ENCODE measurements at regions not wholly inside any gene's neighbourhood (a gene's known extent, or its start where the extent isn't known, plus 50 kb on each side); places are given as distances from the start of the nearest gene placed in this dataset.

- TF ChIP-seq, protein P1, sequence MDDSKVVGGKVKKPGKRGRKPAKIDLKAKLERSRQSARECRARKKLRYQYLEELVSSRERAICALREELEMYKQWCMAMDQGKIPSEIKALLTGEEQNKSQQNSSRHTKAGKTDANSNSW (CRISPR knock-in tag; IDR thresholded peaks at IDR 0.05; ENCODE audit: borderline replicate concordance): no peak
- TF ChIP-seq ZNF180 (CRISPR knock-in tag; IDR thresholded peaks at IDR 0.05; ENCODE audit: borderline replicate concordance, low read depth): no peak
- no peak for TF ChIP-seq ZNF614 (CRISPR knock-in tag; IDR thresholded peaks at IDR 0.05; ENCODE audit: borderline replicate concordance)
- no peak for TF ChIP-seq RELA (CRISPR knock-in tag; IDR thresholded peaks at IDR 0.05)
- no peak for TF ChIP-seq HNRNPH1 (optimal IDR thresholded peaks at IDR 0.05; ENCODE audit: low read depth, low read length)
- TF ChIP-seq EED (CRISPR knock-in tag; IDR thresholded peaks at IDR 0.05): no peak
- no peak for TF ChIP-seq ZNF446 (CRISPR knock-in tag; IDR thresholded peaks at IDR 0.05)
- TF ChIP-seq, protein P2, sequence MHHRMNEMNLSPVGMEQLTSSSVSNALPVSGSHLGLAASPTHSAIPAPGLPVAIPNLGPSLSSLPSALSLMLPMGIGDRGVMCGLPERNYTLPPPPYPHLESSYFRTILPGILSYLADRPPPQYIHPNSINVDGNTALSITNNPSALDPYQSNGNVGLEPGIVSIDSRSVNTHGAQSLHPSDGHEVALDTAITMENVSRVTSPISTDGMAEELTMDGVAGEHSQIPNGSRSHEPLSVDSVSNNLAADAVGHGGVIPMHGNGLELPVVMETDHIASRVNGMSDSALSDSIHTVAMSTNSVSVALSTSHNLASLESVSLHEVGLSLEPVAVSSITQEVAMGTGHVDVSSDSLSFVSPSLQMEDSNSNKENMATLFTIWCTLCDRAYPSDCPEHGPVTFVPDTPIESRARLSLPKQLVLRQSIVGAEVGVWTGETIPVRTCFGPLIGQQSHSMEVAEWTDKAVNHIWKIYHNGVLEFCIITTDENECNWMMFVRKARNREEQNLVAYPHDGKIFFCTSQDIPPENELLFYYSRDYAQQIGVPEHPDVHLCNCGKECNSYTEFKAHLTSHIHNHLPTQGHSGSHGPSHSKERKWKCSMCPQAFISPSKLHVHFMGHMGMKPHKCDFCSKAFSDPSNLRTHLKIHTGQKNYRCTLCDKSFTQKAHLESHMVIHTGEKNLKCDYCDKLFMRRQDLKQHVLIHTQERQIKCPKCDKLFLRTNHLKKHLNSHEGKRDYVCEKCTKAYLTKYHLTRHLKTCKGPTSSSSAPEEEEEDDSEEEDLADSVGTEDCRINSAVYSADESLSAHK (CRISPR knock-in tag; IDR thresholded peaks at IDR 0.05; ENCODE audit: borderline replicate concordance): 0 out of 2 replicates have a peak, but pooled peaks have one; percentile 69
- TF ChIP-seq, protein P3, sequence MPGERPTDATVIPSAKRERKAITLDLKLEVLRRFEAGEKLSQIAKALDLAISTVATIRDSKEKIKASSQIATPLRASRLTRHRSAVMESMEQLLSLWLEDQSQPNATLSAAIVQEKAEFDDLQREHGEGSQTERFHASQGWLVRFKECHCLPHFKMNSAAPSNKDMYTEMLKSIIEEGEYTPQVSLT (CRISPR knock-in tag; IDR thresholded peaks at IDR 0.05; ENCODE audit: borderline replicate concordance, low read depth): no peak
- no peak for TF ChIP-seq ZNF34 (CRISPR knock-in tag; IDR thresholded peaks at IDR 0.05; ENCODE audit: borderline replicate concordance)
- TF ChIP-seq SNAPC4 (CRISPR knock-in tag; IDR thresholded peaks at IDR 0.05): no peak
- no peak for TF ChIP-seq GATAD1 (CRISPR knock-in tag; IDR thresholded peaks at IDR 0.05)
- peak; percentile 97 for TF ChIP-seq MIER2 (CRISPR knock-in tag; IDR thresholded peaks at IDR 0.05)
- TF ChIP-seq HINFP (CRISPR knock-in tag; IDR thresholded peaks at IDR 0.05; ENCODE audit: low read depth): no peak
- no peak for TF ChIP-seq NFIC (IDR thresholded peaks at IDR 0.05; ENCODE audit: low read length)
- TF ChIP-seq ZNF672 (CRISPR knock-in tag; IDR thresholded peaks at IDR 0.05): no peak
- TF ChIP-seq SRY (CRISPR knock-in tag; IDR thresholded peaks at IDR 0.05): peak; percentile 64; the same call in 1 of the 2 replicates
- no peak for TF ChIP-seq ZNF530 (CRISPR knock-in tag; IDR thresholded peaks at IDR 0.05; ENCODE audit: low read depth)
- no peak for TF ChIP-seq ZFP82 (CRISPR knock-in tag; IDR thresholded peaks at IDR 0.05; ENCODE audit: borderline replicate concordance)
- TF ChIP-seq ZNF83 (CRISPR knock-in tag; IDR thresholded peaks at IDR 0.05; ENCODE audit: borderline replicate concordance): no peak
- TF ChIP-seq CHD2 (IDR thresholded peaks at IDR 0.05; ENCODE audit: low read depth, low read length): no peak
- peak; percentile 44; the same call in 1 of the 2 replicates for TF ChIP-seq GATAD2A (CRISPR knock-in tag; IDR thresholded peaks at IDR 0.05)
These were observed 393.5 kb downstream of the BUD13 start (continued) for GRCh38 chr11:116379185-116379828.

Data from HepG2 (cell line).